GM12874 (cell line): ENCODE measurements at regions not wholly inside any gene's neighbourhood (a gene's known extent, or its start where the extent isn't known, plus 50 kb on each side); places are given as distances from the start of the nearest gene placed in this dataset.

Experiments used
- TF ChIP-seq, protein P1 (sequence below): IDR thresholded peaks from 2 replicates; pipeline ENCODE4 v1.5.1; 2011; ENCODE audit warnings: low read depth, mild to moderate bottlenecking, control low read depth, low read length, moderate library complexity; ENCODE audit not compliant: insufficient read depth

DNA sequence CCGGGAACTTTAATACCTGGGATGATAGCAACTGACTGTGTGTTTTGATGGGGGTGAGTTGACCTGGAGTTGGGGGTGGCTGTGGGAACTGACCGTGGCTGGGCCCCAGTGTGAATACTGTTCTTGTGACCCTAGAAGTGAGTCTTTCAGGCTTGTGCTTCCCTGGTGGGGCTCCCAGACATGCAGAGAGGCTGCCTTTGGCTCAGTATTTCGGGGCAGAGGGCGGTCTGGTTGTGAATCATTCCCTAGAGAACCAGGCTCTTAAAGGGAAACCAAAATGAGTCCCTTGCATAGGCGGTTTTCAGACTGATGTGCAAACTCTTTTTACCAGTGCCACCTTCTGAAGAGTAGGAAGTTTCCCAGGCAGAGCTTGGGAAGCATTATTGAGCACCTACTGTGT, 132.1 kb downstream of the MACROH2A1 start:
- TF ChIP-seq, protein P1, sequence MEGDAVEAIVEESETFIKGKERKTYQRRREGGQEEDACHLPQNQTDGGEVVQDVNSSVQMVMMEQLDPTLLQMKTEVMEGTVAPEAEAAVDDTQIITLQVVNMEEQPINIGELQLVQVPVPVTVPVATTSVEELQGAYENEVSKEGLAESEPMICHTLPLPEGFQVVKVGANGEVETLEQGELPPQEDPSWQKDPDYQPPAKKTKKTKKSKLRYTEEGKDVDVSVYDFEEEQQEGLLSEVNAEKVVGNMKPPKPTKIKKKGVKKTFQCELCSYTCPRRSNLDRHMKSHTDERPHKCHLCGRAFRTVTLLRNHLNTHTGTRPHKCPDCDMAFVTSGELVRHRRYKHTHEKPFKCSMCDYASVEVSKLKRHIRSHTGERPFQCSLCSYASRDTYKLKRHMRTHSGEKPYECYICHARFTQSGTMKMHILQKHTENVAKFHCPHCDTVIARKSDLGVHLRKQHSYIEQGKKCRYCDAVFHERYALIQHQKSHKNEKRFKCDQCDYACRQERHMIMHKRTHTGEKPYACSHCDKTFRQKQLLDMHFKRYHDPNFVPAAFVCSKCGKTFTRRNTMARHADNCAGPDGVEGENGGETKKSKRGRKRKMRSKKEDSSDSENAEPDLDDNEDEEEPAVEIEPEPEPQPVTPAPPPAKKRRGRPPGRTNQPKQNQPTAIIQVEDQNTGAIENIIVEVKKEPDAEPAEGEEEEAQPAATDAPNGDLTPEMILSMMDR: no peak

DNA sequence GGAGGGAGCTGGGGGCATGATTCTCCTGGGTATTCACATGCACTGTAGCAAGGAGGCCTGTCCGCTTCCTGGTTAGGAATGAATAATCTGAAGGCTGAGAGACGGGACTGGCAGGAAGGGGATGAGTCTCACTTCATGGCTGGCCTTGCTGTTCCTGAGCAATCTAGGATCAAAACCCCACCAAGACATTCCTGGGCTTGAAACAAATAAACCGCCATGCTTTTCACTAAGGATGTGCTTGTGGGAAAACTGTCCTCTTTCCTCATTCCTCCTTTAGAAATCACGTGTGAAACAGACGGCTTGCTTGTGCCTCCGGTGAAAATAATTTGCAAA, 132.8 kb downstream of the MACROH2A1 start:
- TF ChIP-seq, protein P1: no peak

DNA sequence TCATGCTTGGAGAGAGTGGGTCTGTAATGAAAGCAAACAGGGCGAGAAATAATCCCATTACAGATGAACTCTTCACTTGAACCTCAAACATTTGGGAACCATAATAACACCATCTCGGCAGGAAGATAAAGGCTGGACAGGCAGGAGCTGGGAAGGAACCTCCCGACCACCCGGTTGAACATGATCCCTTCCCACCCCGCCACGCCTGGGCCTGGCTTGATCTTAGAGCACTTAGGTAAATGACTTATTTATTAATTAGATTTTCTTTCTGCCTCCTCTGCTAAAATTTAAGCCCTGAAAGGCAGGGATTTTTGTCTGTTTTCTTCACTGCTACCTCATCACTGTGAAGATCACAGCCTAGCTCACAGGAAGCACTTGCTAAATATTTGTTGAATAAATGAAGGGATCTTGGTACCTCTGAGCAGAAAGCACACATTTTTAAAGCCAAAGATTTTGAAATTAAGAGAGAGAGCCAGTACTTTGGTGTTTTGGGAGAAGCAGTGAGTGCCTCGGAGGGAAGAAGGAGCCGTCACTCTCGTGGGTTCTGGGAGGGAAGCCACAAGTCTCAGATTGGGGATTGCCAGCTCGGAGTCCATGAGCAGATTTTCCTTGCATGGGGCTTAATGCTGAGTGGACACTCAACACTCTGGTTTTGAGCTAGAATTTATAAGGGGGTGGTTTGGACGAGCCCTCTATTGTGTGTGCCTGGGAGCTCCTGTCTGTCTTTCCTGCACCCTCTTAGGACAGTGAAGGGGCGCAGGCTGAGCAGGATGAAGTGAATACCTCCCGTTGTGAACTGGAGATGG, 133.3 kb downstream of the MACROH2A1 start:
- TF ChIP-seq, protein P1: no peak

DNA sequence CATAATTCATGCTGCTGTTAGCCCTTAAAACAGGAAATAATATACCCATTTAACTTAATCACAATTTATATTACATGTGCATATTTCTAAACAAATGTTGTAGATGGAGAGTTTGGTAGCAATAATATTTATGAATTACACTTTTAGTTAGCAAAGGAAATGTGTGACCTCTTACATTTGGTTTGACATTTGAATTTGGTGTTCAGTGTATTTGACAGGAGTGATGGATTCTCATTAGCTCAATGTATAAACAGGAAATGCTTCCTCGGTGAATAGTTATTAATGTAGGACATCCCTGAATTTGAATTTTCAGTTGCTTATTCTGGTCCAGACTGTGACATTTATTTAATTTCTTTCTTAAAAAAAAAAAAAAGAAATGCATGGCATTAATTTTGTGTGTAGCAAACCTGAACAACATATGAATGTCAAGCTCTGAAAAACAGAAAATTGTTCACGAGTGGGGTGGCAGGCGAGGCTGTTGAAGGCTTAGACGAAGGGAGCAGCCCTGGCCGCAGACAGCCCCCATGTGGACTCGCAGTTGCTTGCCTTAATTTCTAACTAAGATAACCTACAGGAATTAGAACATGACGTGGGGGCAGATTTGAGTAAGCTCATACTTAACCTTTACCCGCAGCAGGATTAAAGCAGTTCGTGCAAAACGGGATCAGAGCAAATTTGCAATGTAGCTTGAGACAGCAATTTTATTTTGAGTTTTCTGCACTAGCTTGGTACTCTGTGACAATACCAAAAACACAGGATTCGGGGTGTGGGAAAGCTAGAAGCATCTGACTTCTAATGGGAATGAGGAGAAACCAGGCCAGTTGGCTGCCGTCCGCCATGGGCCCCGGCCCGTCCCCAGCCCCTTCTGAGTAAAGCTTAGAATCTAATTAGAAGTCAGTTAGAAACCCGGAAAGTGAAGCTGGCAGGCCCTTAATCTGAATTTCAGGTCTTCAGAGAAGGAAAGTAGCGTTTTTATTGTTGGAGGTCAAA, 134.3 kb downstream of the MACROH2A1 start:
- TF ChIP-seq, protein P1: no peak

DNA sequence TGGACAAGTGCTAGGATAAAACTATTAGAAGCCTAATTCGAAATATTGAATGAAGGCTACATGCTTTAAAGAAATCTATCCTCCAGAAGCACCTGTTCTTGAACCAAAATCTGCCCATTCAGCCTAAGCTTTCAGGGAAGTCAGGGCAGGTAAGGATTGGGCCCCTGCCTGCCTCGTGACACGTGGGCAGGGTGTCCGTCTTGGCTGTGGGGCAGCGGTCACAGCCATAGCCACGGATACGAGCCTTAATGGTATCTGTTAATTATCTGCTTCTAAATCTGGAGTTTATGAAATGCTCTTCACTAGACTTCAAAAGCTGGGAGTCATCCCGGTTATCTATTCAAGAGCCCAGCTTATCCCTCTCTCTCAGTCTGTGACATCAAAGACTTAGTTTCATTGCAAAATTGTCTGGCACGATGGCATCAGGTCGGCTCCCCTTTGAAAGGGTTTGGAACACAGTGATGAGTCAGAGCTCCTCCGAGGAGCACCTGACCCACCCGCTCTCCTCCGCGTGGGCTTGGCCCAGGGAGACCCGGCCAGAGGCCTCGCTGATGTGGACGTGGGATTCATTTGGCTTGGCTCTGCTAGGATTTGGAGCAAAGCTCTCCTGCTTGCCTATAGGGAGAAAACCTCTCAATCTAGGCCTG, 135.9 kb downstream of the MACROH2A1 start:
- TF ChIP-seq, protein P1: no peak

DNA sequence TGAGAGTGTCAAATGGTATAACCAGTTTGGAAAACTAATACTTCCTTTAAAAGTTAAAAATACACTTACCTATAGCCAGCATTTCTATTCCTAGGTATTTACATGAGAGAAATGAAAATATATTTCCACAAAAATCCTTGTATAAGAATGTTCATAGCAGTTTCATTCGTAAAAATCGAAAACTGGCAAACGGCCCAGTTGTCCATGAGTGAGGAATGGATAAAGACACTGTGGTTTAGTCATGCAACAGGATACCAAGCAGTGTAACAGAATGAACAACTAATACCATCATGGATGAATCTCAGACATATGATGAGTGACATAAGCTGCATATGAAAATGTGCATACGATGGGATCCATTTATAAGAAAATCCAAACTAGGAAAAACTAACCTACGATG, 136.7 kb downstream of the MACROH2A1 start:
- TF ChIP-seq, protein P1: no peak
